Astrocyte (in vitro differentiated cells and primary cell): ENCODE measurements at regions not wholly inside any gene's neighbourhood (a gene's known extent, or its start where the extent isn't known, plus 50 kb on each side); places are given as distances from the start of the nearest gene placed in this dataset.
"Not testable (repeated sequence)": the region's sequence is repeated elsewhere in the genome, so short reads cannot be mapped to it uniquely, and the experiment has no call there.

Experiments used
- DNase-seq: peaks from one replicate; pipeline ENCODE4 v3.0.0-alpha.2; 2010; ENCODE audit warnings: low read depth
- FAIRE-seq: peaks from 2 replicates; lab custom pipeline; 2011; peaks lifted over from hg19 to GRCh38; lab: Jason Lieb, UNC
- H2AFZ ChIP-seq: 2 replicates; pipeline ENCODE4 v1.6.0; 2012; ENCODE audit warnings: low read depth, low read length, inconsistent platforms
- H3K27ac ChIP-seq: 2 replicates; pipeline ENCODE4 v1.5.1; 2011; ENCODE audit warnings: low read depth, low read length, inconsistent platforms
- H3K27me3 ChIP-seq: 2 replicates; pipeline ENCODE4 v1.6.0; 2011; ENCODE audit warnings: low read length, inconsistent platforms; ENCODE audit not compliant: insufficient read depth
- H3K36me3 ChIP-seq: 2 replicates; pipeline ENCODE4 v1.5.1; 2011; ENCODE audit warnings: low read length, inconsistent platforms; ENCODE audit not compliant: insufficient read depth
- H3K4me1 ChIP-seq: 2 replicates; pipeline ENCODE4 v1.5.1; 2011; ENCODE audit warnings: low read length, inconsistent platforms; ENCODE audit not compliant: insufficient read depth
- H3K4me2 ChIP-seq: 2 replicates; pipeline ENCODE4 v1.6.0; 2012; ENCODE audit warnings: low read length, inconsistent platforms
- H3K4me3 ChIP-seq: 2 replicates; pipeline ENCODE4 v1.5.1; 2011; ENCODE audit warnings: low read depth, mild to moderate bottlenecking, low read length, inconsistent platforms; ENCODE audit not compliant: insufficient read depth
- H3K79me2 ChIP-seq: 2 replicates; pipeline ENCODE4 v1.6.0; 2012; ENCODE audit warnings: mild to moderate bottlenecking, low read length, inconsistent platforms; ENCODE audit not compliant: insufficient read depth
- H3K9ac ChIP-seq: 2 replicates; pipeline ENCODE4 v1.6.0; 2012; ENCODE audit warnings: mild to moderate bottlenecking, low read length, inconsistent platforms
- H3K9me3 ChIP-seq: 2 replicates; pipeline ENCODE4 v1.5.1; 2012; ENCODE audit warnings: low read depth, mild to moderate bottlenecking, low read length, inconsistent platforms; ENCODE audit not compliant: insufficient read depth
- H4K20me1 ChIP-seq: 2 replicates; pipeline ENCODE4 v1.6.0; 2012; ENCODE audit warnings: low read length, inconsistent platforms; ENCODE audit not compliant: insufficient read depth
- H3K27ac Mint-ChIP-seq: one replicate; pipeline ENCODE4 v1.8.0; 2021; ENCODE audit warnings: mild to moderate bottlenecking, mixed read lengths; ENCODE audit not compliant: unreplicated experiment
- H3K27me3 Mint-ChIP-seq: one replicate; pipeline ENCODE4 v1.8.0; 2021; ENCODE audit warnings: low read depth, mixed read lengths; ENCODE audit not compliant: unreplicated experiment
- H3K36me3 Mint-ChIP-seq: one replicate; pipeline ENCODE4 v1.8.0; 2021; ENCODE audit warnings: low read depth, mixed read lengths; ENCODE audit not compliant: unreplicated experiment
- H3K4me1 Mint-ChIP-seq: one replicate; pipeline ENCODE4 v1.8.0; 2021; ENCODE audit warnings: low read depth, mixed read lengths; ENCODE audit not compliant: unreplicated experiment
- H3K4me3 Mint-ChIP-seq: one replicate; pipeline ENCODE4 v1.8.0; 2021; ENCODE audit warnings: mild to moderate bottlenecking, moderate library complexity, mixed read lengths; ENCODE audit not compliant: unreplicated experiment
- H3K9me3 Mint-ChIP-seq: one replicate; pipeline ENCODE4 v1.8.0; 2021; ENCODE audit warnings: mild to moderate bottlenecking, mixed read lengths; ENCODE audit not compliant: unreplicated experiment
- EZH2 ChIP-seq: IDR thresholded peaks from 2 replicates; pipeline ENCODE4 v1.6.1; 2012; ENCODE audit warnings: mild to moderate bottlenecking, low read length, inconsistent platforms; ENCODE audit not compliant: insufficient read depth
- TF ChIP-seq, protein P1 (sequence below): IDR thresholded peaks from 2 replicates; pipeline ENCODE4 v1.5.1; 2011; ENCODE audit warnings: low read depth, mild to moderate bottlenecking, inconsistent platforms, low read length, moderate library complexity; ENCODE audit not compliant: insufficient read depth

DNA sequence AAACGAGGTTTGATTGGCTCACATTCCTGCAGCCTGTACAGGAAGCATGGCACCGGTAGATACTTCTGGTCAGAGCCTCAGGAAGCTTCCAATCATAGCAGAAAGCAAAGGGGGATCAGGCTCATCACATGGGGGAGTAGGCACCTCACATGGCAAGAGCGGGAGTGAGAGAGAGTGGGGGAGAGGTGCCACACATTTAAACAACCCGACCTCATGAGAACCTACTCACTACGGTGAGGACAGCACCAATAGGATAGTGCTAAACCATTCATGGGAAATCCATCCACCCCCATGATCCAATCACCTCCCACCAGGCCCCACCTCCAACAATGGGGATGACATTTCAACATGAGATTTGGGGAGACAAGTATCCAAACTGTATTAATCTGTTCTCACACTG, 105.8 kb downstream of the SOCS6 start:
- Histone ChIP-seq H3K27ac (no peak overlapping the region), H3K4me2 (no peak overlapping the region), H3K36me3 (no peaks in the 10 kb centered on the region), H4K20me1 (no peaks in the 10 kb centered on the region), H3K4me3 (no peak overlapping the region), H3K79me2 (no peaks in the 10 kb centered on the region), H2AFZ (no peak overlapping the region), H3K4me1 (peaks cover 8% of the 10 kb centered on the region), H3K9ac (no peak overlapping the region), H3K27me3 (no peaks in the 10 kb centered on the region), H3K9me3 (no peaks in the 10 kb centered on the region)
- Mint-ChIP-seq H3K27ac (no peak overlapping the region), H3K4me3 (no peak overlapping the region), H3K4me1 (peaks cover 1% of the 10 kb centered on the region), H3K36me3 (no peaks in the 10 kb centered on the region), H3K9me3 (peaks cover 5% of the 10 kb centered on the region), H3K27me3 (no peaks in the 10 kb centered on the region)
- TF ChIP-seq, protein P1, sequence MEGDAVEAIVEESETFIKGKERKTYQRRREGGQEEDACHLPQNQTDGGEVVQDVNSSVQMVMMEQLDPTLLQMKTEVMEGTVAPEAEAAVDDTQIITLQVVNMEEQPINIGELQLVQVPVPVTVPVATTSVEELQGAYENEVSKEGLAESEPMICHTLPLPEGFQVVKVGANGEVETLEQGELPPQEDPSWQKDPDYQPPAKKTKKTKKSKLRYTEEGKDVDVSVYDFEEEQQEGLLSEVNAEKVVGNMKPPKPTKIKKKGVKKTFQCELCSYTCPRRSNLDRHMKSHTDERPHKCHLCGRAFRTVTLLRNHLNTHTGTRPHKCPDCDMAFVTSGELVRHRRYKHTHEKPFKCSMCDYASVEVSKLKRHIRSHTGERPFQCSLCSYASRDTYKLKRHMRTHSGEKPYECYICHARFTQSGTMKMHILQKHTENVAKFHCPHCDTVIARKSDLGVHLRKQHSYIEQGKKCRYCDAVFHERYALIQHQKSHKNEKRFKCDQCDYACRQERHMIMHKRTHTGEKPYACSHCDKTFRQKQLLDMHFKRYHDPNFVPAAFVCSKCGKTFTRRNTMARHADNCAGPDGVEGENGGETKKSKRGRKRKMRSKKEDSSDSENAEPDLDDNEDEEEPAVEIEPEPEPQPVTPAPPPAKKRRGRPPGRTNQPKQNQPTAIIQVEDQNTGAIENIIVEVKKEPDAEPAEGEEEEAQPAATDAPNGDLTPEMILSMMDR, result no peak
- TF ChIP-seq EZH2, result no peak
- DNase-seq (no peak), FAIRE-seq (no peak)

DNA sequence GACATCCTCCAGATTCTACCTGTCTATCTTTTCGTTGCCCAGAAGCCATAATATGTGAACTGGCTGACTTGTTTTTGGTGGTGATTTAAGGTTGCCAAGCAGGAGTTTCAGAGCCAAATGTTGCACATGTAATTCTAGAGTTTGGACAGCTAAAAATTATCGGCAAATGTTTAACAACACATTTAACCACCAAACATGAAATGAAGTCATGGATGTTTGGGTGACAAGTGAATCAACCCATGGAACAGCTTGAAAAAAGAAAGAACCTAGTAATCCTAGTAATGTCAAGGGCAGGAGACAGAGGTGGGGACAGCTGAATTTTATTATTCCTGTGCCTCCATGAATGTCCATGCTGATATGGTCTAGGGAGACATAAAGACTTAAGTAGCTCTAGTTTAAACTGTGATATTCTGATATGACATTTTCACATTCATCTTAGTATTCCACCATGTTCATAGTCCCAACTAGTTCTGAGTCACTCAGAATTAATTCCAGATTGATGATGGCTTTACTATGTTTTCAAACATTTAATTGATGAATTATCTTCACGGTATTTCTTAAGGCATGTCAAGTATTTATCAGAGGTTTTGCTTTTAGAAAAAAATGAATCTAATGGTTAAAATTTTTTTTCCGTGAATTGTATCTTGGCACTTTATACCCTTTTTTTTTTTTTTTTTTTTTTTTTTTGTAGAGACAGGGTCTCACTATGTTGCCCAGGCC, 101.7 kb downstream of the SOCS6 start:
- Histone ChIP-seq H3K4me2 (peak overlapping the region; percentile 2), H3K4me1 (peaks cover under 1% of the 10 kb centered on the region), H3K27ac (peak overlapping the region; percentile 33), H3K4me3 (no peak overlapping the region), H3K79me2 (no peaks in the 10 kb centered on the region), H3K36me3 (no peaks in the 10 kb centered on the region), H3K9ac (no peak overlapping the region), H3K27me3 (no peaks in the 10 kb centered on the region), H2AFZ (no peak overlapping the region), H3K9me3 (no peaks in the 10 kb centered on the region), H4K20me1 (no peaks in the 10 kb centered on the region)
- no peaks in the 10 kb centered on the region for H3K27me3 Mint-ChIP-seq
- DNase-seq (peak; percentile 70), FAIRE-seq (peak; percentile 73)
- no peaks in the 10 kb centered on the region for H3K36me3 Mint-ChIP-seq
- TF ChIP-seq EZH2, result no peak
- TF ChIP-seq, protein P1, result no peak
- no peaks in the 10 kb centered on the region for H3K9me3 Mint-ChIP-seq
- no peak overlapping the region for H3K27ac Mint-ChIP-seq
- H3K4me1 Mint-ChIP-seq, result peaks cover 1% of the 10 kb centered on the region
- no peak overlapping the region for H3K4me3 Mint-ChIP-seq

DNA sequence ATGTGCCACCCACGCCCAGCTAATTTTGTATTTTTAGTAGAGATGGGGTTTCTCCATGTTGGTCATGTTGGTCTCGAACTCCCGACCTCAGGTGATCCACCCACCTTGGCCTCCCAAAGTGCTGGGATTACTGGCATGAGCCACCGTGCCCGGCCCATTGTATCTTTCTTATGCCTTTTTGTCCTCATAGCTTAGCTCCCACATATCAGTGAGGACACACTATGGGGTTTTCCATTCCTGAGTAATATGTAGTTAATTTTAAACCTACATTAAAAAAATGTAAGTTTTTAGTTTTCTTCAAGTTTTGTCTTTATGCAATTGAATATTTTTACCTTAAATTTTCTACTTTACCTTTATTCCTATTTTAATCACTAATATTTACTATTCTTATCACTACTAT, 100.2 kb downstream of the SOCS6 start:
- not testable (repeated sequence) for H3K27me3 ChIP-seq

More for the DNA sequence above, 100.2 kb downstream of the SOCS6 start:
- not testable (repeated sequence) for H3K9me3 ChIP-seq, H3K27ac Mint-ChIP-seq, H4K20me1 ChIP-seq, H3K4me3 ChIP-seq, H3K27me3 Mint-ChIP-seq, DNase-seq, H3K4me3 Mint-ChIP-seq, H3K27ac ChIP-seq, H3K4me2 ChIP-seq, H2AFZ ChIP-seq, FAIRE-seq, H3K36me3 ChIP-seq, H3K9ac ChIP-seq, H3K36me3 Mint-ChIP-seq, H3K4me1 ChIP-seq, H3K9me3 Mint-ChIP-seq, H3K79me2 ChIP-seq
- peaks cover 15% of the 10 kb centered on the region for H3K4me1 Mint-ChIP-seq
